ENCODE measurements at regions not wholly inside any gene's neighbourhood (a gene's known extent, or its start where the extent isn't known, plus 50 kb on each side); places are given as distances from the start of the nearest gene placed in this dataset.

DNA sequence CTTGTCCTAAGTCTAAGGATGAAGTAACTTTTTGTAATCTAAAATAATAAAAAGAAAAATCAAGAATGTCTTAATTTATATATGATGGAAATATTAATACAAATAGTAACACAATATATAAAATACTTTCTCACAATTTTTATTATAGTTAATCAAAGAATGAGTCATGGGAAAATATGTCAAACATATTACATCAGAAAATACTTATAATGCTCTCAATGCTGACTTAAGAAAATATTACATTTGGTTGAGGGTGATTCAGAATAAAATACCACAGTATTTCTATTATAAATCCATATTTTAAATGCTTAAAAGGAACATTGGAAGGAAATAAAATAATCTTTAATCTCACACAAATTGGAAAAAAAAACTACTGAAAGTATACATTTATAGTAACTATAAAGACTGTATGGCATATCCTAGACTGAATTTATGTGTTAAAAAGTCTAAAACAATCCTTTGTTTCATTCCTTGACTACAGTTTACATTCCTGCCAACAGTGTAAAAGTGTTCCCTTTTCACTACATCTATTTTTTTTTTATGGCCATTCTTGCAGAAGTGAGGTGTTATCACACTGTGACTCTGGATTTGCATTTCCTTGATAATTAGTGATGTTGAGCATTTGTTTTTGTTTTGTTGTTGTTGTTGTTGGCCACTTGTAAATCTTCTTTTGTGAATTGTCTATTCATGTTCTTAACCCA lies 1573.5 kb upstream of the ACVR2A start:
- DNase-seq: no peak
- intact Hi-C loops (cut with DNase I): no loop called here
- H3K9me3 ChIP-seq: no peaks in the 10 kb centered on the region
- H3K36me3 ChIP-seq: no peaks in the 10 kb centered on the region
- H3K4me1 ChIP-seq (ENCODE audit: insufficient read depth): no peaks in the 10 kb centered on the region
- TF ChIP-seq EP300 (IDR thresholded peaks at IDR 0.05): no peak
- no peak for TF ChIP-seq CTCF (IDR thresholded peaks at IDR 0.05)
- TF ChIP-seq POLR2A (IDR thresholded peaks at IDR 0.05): no peak
- H3K27me3 ChIP-seq: no peaks in the 10 kb centered on the region
- H3K4me3 ChIP-seq: no peak overlapping the region
- H3K27ac ChIP-seq: no peak overlapping the region

- H3K27me3 ChIP-seq: no peaks in the 10 kb centered on the region
- no peak overlapping the region for H3K4me3 ChIP-seq
- H3K4me1 ChIP-seq (ENCODE audit: insufficient read depth): no peaks in the 10 kb centered on the region
- intact Hi-C loops (cut with DNase I): no loop called here
- no peaks in the 10 kb centered on the region for H3K9me3 ChIP-seq
- H3K27ac ChIP-seq: no peak overlapping the region
- DNase-seq: no peak
- no peaks in the 10 kb centered on the region for H3K36me3 ChIP-seq
- no peak for TF ChIP-seq POLR2A (IDR thresholded peaks at IDR 0.05)
- TF ChIP-seq CTCF (IDR thresholded peaks at IDR 0.05): no peak
- no peak for TF ChIP-seq EP300 (IDR thresholded peaks at IDR 0.05)
Observed at GRCh38 chr2:146270618-146271017, 1574.2 kb upstream of the ACVR2A start.

DNA sequence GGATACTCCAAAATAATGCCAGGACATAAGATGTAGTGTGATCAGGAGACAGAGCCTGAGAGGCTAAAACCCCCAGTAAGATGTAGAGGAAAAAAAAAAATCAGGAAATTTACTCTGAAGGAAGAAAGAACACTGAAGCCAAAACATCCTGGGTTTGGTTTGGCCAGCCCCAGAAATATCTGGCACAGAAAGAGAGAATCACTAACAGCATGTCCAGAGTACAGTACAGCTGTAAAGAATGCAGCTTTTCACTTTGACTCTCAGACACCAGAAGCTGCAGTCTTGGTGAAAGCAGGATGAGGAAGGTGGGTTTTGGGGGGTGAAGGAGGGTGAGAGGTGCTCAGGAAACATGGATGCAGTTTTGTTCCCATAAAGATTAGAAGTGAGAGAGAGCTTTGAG lies 1577.7 kb upstream of the ACVR2A start:
- Histone ChIP-seq H3K36me3 (no peaks in the 10 kb centered on the region), H3K4me1 (ENCODE audit: insufficient read depth) (no peaks in the 10 kb centered on the region), H3K4me3 (no peak overlapping the region), H3K9me3 (no peaks in the 10 kb centered on the region), H3K27me3 (no peaks in the 10 kb centered on the region), H3K27ac (no peak overlapping the region)
- intact Hi-C loops (cut with DNase I): no loop called here
- no peak for DNase-seq
- no peak for TF ChIP-seq POLR2A (IDR thresholded peaks at IDR 0.05)
- TF ChIP-seq CTCF (IDR thresholded peaks at IDR 0.05): no peak
- TF ChIP-seq EP300 (IDR thresholded peaks at IDR 0.05): no peak

- Histone ChIP-seq H3K36me3 (no peaks in the 10 kb centered on the region), H3K4me1 (ENCODE audit: insufficient read depth) (no peaks in the 10 kb centered on the region)
Observed at GRCh38 chr2:146265656-146266055, 1579.2 kb upstream of the ACVR2A start.

More at GRCh38 chr2:146265656-146266055, 1579.2 kb upstream of the ACVR2A start:
- WGBS, 3 donors: 74 to 82% (median 77%) methylated on average over 6 of the region's 6 CpGs
- Histone ChIP-seq H3K4me3 (no peak overlapping the region), H3K27me3 (no peaks in the 10 kb centered on the region), H3K27ac (no peak overlapping the region), H3K9me3 (no peaks in the 10 kb centered on the region)
- no peak for DNase-seq
- TF ChIP-seq EP300 (IDR thresholded peaks at IDR 0.05) (no peak), CTCF (IDR thresholded peaks at IDR 0.05) (no peak), POLR2A (IDR thresholded peaks at IDR 0.05) (no peak)
- intact Hi-C loops (cut with DNase I): no loop called here
